ENCODE measurements at regions not wholly inside any gene's neighbourhood (a gene's known extent, or its start where the extent isn't known, plus 50 kb on each side); places are given as distances from the start of the nearest gene placed in this dataset.

DNA sequence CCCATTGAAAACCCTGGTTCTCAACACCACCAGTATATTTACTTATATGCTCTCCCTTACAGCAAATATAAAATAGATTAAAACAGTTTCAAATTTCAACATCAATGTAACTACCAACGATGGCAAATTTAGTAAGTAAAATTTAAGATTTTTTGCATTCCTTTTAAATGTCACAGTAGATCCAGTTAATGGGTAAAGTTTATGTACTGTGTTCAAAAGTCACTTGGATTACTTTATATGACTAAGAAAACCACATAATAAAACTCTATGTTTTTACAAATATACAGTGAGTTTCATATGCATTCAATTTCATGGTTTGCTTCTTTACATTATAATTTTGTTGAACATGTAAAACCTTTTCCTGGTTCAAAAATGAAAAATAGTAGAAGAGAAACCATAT is 364.6 kb downstream of the AASDHPPT start:
- H3K27ac ChIP-seq (ENCODE audit: low read length) = no peak overlapping the region
- 0 out of 2 replicates have a peak, but pooled peaks cover 3% of the 10 kb centered on the region for H3K9me3 ChIP-seq (ENCODE audit: control insufficient read depth, insufficient read depth, low read depth, low read length)
- ChIA-PET CTCF (no interaction called here), POLR2A (no interaction called here)
- ATAC-seq (no peak), DNase-seq (ENCODE audit: low read depth, low spot score) (no peak)
- H3K4me3 ChIP-seq (ENCODE audit: low read depth in 2 of 2, low read length in 2 of 2) = no peak overlapping the region
- TF ChIP-seq, protein P1, sequence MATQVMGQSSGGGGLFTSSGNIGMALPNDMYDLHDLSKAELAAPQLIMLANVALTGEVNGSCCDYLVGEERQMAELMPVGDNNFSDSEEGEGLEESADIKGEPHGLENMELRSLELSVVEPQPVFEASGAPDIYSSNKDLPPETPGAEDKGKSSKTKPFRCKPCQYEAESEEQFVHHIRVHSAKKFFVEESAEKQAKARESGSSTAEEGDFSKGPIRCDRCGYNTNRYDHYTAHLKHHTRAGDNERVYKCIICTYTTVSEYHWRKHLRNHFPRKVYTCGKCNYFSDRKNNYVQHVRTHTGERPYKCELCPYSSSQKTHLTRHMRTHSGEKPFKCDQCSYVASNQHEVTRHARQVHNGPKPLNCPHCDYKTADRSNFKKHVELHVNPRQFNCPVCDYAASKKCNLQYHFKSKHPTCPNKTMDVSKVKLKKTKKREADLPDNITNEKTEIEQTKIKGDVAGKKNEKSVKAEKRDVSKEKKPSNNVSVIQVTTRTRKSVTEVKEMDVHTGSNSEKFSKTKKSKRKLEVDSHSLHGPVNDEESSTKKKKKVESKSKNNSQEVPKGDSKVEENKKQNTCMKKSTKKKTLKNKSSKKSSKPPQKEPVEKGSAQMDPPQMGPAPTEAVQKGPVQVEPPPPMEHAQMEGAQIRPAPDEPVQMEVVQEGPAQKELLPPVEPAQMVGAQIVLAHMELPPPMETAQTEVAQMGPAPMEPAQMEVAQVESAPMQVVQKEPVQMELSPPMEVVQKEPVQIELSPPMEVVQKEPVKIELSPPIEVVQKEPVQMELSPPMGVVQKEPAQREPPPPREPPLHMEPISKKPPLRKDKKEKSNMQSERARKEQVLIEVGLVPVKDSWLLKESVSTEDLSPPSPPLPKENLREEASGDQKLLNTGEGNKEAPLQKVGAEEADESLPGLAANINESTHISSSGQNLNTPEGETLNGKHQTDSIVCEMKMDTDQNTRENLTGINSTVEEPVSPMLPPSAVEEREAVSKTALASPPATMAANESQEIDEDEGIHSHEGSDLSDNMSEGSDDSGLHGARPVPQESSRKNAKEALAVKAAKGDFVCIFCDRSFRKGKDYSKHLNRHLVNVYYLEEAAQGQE (IDR thresholded peaks at IDR 0.05; ENCODE audit: insufficient read depth in 1 of 2, low read depth in 2 of 2, low read length in 1 of 2) = no peak
- TF ChIP-seq POLR2AphosphoS5 (IDR thresholded peaks at IDR 0.05; ENCODE audit: low read depth, low read length) (no peak), TCF7L2 (IDR thresholded peaks at IDR 0.05; ENCODE audit: low read depth, low read length) (no peak), SIN3A (IDR thresholded peaks at IDR 0.05; ENCODE audit: borderline replicate concordance, insufficient read depth, low read depth, low read length) (no peak)
- TF ChIP-seq, protein P2, sequence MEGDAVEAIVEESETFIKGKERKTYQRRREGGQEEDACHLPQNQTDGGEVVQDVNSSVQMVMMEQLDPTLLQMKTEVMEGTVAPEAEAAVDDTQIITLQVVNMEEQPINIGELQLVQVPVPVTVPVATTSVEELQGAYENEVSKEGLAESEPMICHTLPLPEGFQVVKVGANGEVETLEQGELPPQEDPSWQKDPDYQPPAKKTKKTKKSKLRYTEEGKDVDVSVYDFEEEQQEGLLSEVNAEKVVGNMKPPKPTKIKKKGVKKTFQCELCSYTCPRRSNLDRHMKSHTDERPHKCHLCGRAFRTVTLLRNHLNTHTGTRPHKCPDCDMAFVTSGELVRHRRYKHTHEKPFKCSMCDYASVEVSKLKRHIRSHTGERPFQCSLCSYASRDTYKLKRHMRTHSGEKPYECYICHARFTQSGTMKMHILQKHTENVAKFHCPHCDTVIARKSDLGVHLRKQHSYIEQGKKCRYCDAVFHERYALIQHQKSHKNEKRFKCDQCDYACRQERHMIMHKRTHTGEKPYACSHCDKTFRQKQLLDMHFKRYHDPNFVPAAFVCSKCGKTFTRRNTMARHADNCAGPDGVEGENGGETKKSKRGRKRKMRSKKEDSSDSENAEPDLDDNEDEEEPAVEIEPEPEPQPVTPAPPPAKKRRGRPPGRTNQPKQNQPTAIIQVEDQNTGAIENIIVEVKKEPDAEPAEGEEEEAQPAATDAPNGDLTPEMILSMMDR (IDR thresholded peaks at IDR 0.05) = no peak
- H3K36me3 ChIP-seq (ENCODE audit: control insufficient read depth, insufficient read depth, low read length) = no peaks in the 10 kb centered on the region
- no peaks in the 10 kb centered on the region for H3K4me1 ChIP-seq (ENCODE audit: control insufficient read depth, insufficient read depth, low read length)
- in situ Hi-C loops (cut with HindIII; ENCODE audit: low pct_unique_long_range_greater_than_20kb, low sequenced_read_pairs) = no loop called here
- H3K27me3 ChIP-seq (ENCODE audit: control insufficient read depth, insufficient read depth, low read length) = no peaks in the 10 kb centered on the region
- BruUV-seq (replicated peaks) = no TSS peak
- intact Hi-C loops (cut with micrococcal nuclease; ENCODE audit: unreplicated experiment) = no loop called here

DNA sequence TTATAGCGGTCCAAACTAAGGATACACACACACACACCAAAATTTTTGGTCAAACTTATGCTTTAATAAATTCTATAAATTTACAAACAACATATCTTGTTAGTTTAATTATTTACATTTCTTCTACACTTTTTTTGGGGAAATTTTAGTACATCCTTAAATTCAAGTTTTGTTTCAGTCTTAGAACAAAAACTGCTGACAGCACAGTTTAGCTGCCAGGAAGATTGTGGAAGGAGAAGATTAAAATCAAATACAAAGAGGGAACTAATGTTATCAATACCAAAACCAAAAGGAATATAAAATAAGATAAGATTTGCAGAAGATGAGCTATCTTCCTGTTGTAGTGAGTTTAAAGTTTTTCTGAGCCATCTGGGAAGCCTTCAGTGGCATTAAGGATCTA is 368.8 kb downstream of the AASDHPPT start:
- Histone ChIP-seq H3K27ac (ENCODE audit: low read length) (no peak overlapping the region), H3K4me3 (ENCODE audit: low read depth in 2 of 2, low read length in 2 of 2) (no peak overlapping the region), H3K4me1 (ENCODE audit: control insufficient read depth, insufficient read depth, low read length) (no peaks in the 10 kb centered on the region), H3K36me3 (ENCODE audit: control insufficient read depth, insufficient read depth, low read length) (no peaks in the 10 kb centered on the region), H3K9me3 (ENCODE audit: control insufficient read depth, insufficient read depth, low read depth, low read length) (0 out of 2 replicates have a peak, but pooled peaks cover 3% of the 10 kb centered on the region), H3K27me3 (ENCODE audit: control insufficient read depth, insufficient read depth, low read length) (no peaks in the 10 kb centered on the region)
- ChIA-PET POLR2A (no interaction called here), CTCF (no interaction called here)
- DNase-seq (ENCODE audit: low read depth, low spot score) (no peak), ATAC-seq (no peak)
- in situ Hi-C loops (cut with HindIII; ENCODE audit: low pct_unique_long_range_greater_than_20kb, low sequenced_read_pairs) = no loop called here
- TF ChIP-seq POLR2AphosphoS5 (IDR thresholded peaks at IDR 0.05; ENCODE audit: low read depth, low read length) (no peak), SIN3A (IDR thresholded peaks at IDR 0.05; ENCODE audit: borderline replicate concordance, insufficient read depth, low read depth, low read length) (no peak), TCF7L2 (IDR thresholded peaks at IDR 0.05; ENCODE audit: low read depth, low read length) (no peak)
- TF ChIP-seq, protein P2 (IDR thresholded peaks at IDR 0.05) = no peak
- TF ChIP-seq, protein P1 (IDR thresholded peaks at IDR 0.05; ENCODE audit: insufficient read depth in 1 of 2, low read depth in 2 of 2, low read length in 1 of 2) = no peak
- BruUV-seq (replicated peaks) = no TSS peak
- intact Hi-C loops (cut with micrococcal nuclease; ENCODE audit: unreplicated experiment) = no loop called here
